Keratinocyte (primary cell): ENCODE measurements at regions not wholly inside any gene's neighbourhood (a gene's known extent, or its start where the extent isn't known, plus 50 kb on each side); places are given as distances from the start of the nearest gene placed in this dataset.

Experiments used
- DNase-seq: peaks from one replicate; pipeline ENCODE4 v3.0.0-alpha.2; 2011; ENCODE audit warnings: low read depth, missing footprints, low spot score
- FAIRE-seq: peaks from 2 replicates; lab custom pipeline; 2011; peaks lifted over from hg19 to GRCh38; lab: Jason Lieb, UNC
- H2AFZ ChIP-seq: 2 replicates; pipeline ENCODE4 v1.6.0; 2012; ENCODE audit warnings: low read length, control low read depth, inconsistent platforms; ENCODE audit not compliant: control insufficient read depth
- H3K27ac ChIP-seq: 2 replicates; pipeline ENCODE4 v1.5.1; 2011; ENCODE audit warnings: low read length; ENCODE audit not compliant: control insufficient read depth, insufficient read depth
- H3K27me3 ChIP-seq: 3 replicates; pipeline ENCODE4 v1.6.0; 2011; ENCODE audit warnings: low read length; ENCODE audit not compliant: control insufficient read depth, insufficient read depth; ENCODE audit errors: extremely low read depth
- H3K36me3 ChIP-seq, 2 experiments: 2 replicates in 1 of 2; 3 replicates in 1 of 2; pipeline ENCODE4 v1.5.1; 2011; ENCODE audit warnings: low read length in 2 of 2, mild to moderate bottlenecking in 1 of 2; ENCODE audit not compliant: control insufficient read depth in 2 of 2, insufficient read depth in 2 of 2; ENCODE audit errors: extremely low read depth in 1 of 2
- H3K4me1 ChIP-seq: 3 replicates; pipeline ENCODE4 v1.5.1; 2011; ENCODE audit warnings: low read length; ENCODE audit not compliant: control insufficient read depth, insufficient read depth; ENCODE audit errors: extremely low read depth
- H3K4me2 ChIP-seq: 3 replicates; pipeline ENCODE4 v1.6.0; 2011; ENCODE audit warnings: low read depth, low read length; ENCODE audit not compliant: control insufficient read depth, insufficient read depth; ENCODE audit errors: extremely low read depth
- H3K4me3 ChIP-seq, 3 experiments: fragments of 200-600 bp in 1 of 3; sonication (generic) in 1 of 3; 2 replicates in 2 of 3; 3 replicates in 1 of 3; pipeline ENCODE4 v1.5.1; 2011 to 2016; ENCODE audit warnings: low read length in 3 of 3, mild to moderate bottlenecking in 3 of 3, control low read depth in 2 of 3, inconsistent platforms in 1 of 3, low read depth in 1 of 3, mixed read lengths in 1 of 3, mixed run types in 1 of 3, moderate library complexity in 1 of 3; ENCODE audit not compliant: control insufficient read depth in 2 of 3, insufficient read depth in 2 of 3; ENCODE audit errors: extremely low read depth in 1 of 3
- H3K79me2 ChIP-seq: 2 replicates; pipeline ENCODE4 v1.6.0; 2012; ENCODE audit warnings: low read length; ENCODE audit not compliant: control insufficient read depth, insufficient read depth
- H3K9ac ChIP-seq: 3 replicates; pipeline ENCODE4 v1.6.0; 2011; ENCODE audit warnings: low read length; ENCODE audit not compliant: control insufficient read depth, insufficient read depth; ENCODE audit errors: extremely low read depth
- H3K9me1 ChIP-seq: 3 replicates; pipeline ENCODE4 v1.6.0; 2011; ENCODE audit warnings: low read length; ENCODE audit not compliant: control insufficient read depth, insufficient read depth; ENCODE audit errors: extremely low read depth
- H3K9me3 ChIP-seq: 2 replicates; pipeline ENCODE4 v1.5.1; 2012; ENCODE audit warnings: low read depth, low read length; ENCODE audit not compliant: control insufficient read depth
- H4K20me1 ChIP-seq: 3 replicates; pipeline ENCODE4 v1.6.0; 2011; ENCODE audit warnings: low read length; ENCODE audit not compliant: control insufficient read depth, insufficient read depth; ENCODE audit errors: extremely low read depth
- EZH2 ChIP-seq: IDR thresholded peaks from one replicate; pipeline ENCODE4 v1.6.1; 2012; ENCODE audit warnings: inconsistent platforms, mild to moderate bottlenecking, low read length, moderate library complexity
- dilution Hi-C: fragments of 300-500 bp; cut with MboI; formaldehyde crosslinking; loops from one replicate; pipeline ENCODE4 v1.7.0; 2020; ENCODE audit warnings: low sequenced_read_pairs; ENCODE audit not compliant: extremely low pct_ligation_motif_present
- TF ChIP-seq, protein P1 (sequence below), 3 experiments: IDR thresholded peaks in 1 of 3; conservative IDR thresholded peaks in 1 of 3; optimal IDR thresholded peaks in 1 of 3; 2 replicates in 2 of 3; 3 replicates in 1 of 3; pipeline versions ENCODE3 to v1.5.1; 2011; ENCODE audit warnings: low read length in 3 of 3, mild to moderate bottlenecking in 3 of 3, moderate library complexity in 2 of 3, control low read depth in 1 of 3, inconsistent platforms in 1 of 3; ENCODE audit not compliant: insufficient read depth in 2 of 3; ENCODE audit errors: extremely low read depth in 1 of 3

DNA sequence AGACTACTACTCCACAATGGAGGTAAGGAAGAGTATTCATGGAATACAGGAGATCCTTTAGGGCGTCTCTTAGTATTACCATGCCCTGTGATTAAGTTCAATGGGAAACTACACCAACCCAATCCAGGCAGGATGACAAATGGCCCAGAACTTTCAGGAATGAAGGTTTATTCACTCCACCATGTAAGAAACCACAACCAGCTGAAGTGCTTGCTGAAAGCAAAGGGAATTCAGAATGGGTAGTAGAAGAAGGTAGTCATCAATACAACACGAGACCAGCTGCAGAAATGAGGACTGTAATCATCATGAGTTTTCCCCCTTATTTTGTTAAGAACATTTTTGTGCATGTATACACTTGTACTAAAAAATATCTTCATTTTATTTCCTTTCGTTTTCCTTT lies 76.6 kb downstream of the GPR37 start:
- Histone ChIP-seq H3K4me1 (peaks cover 13% of the 10 kb centered on the region), H3K9ac (no peak overlapping the region), H3K4me3 (no peak overlapping the region), H3K27ac (peak overlapping the region; percentile 63), H3K9me1 (no peaks in the 10 kb centered on the region), H2AFZ (peak overlapping the region; percentile 59), H4K20me1 (no peaks in the 10 kb centered on the region), H3K27me3 (no peaks in the 10 kb centered on the region), H3K9me3 (no peaks in the 10 kb centered on the region), H3K4me2 (peak overlapping the region; percentile 31), H3K36me3 (no peaks in the 10 kb centered on the region), H3K79me2 (no peaks in the 10 kb centered on the region)
- dilution Hi-C loops, result no loop called here
- FAIRE-seq (peak; percentile 88), DNase-seq (peak; percentile 83)
- no peak for TF ChIP-seq EZH2
- TF ChIP-seq, protein P1, sequence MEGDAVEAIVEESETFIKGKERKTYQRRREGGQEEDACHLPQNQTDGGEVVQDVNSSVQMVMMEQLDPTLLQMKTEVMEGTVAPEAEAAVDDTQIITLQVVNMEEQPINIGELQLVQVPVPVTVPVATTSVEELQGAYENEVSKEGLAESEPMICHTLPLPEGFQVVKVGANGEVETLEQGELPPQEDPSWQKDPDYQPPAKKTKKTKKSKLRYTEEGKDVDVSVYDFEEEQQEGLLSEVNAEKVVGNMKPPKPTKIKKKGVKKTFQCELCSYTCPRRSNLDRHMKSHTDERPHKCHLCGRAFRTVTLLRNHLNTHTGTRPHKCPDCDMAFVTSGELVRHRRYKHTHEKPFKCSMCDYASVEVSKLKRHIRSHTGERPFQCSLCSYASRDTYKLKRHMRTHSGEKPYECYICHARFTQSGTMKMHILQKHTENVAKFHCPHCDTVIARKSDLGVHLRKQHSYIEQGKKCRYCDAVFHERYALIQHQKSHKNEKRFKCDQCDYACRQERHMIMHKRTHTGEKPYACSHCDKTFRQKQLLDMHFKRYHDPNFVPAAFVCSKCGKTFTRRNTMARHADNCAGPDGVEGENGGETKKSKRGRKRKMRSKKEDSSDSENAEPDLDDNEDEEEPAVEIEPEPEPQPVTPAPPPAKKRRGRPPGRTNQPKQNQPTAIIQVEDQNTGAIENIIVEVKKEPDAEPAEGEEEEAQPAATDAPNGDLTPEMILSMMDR (optimal IDR thresholded peaks at IDR 0.05 in 1 of 3, IDR thresholded peaks at IDR 0.05 in 1 of 3, conservative IDR thresholded peaks at IDR 0.05 in 1 of 3; ENCODE audit: extremely low read depth in 1 of 3, insufficient read depth in 2 of 3, low read length in 3 of 3), result no peak

DNA sequence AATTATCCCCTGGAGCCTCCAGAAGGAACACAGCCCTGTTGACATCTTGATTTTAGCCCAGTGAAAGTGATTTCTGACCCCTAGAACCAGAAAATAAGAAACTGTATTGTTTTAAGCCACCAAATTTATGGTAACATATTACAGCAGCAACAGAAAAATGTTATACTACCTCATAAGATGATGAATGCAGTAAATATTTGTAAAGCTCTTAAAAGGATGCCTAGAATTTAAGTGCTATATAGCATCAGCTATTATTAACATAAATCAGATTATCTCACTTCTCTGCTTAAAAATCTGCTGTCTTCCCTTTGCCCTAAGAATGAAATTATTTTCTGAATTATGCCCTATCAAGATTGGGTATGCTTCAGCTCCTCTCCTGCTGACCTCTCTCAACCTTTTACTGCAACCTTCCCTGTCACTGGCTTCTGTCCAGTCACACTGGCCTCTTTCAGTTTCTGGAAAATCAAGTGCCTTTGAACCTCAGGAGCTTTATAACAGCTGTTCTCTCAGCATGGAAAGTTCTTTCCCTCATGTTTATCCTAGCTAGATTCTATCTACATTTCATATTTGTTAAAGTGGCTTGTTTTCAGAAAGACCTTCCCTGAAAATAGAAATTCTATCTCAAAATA lies 78.9 kb downstream of the GPR37 start:
- no peak for TF ChIP-seq EZH2
- TF ChIP-seq, protein P1 (optimal IDR thresholded peaks at IDR 0.05 in 1 of 3, IDR thresholded peaks at IDR 0.05 in 1 of 3, conservative IDR thresholded peaks at IDR 0.05 in 1 of 3; ENCODE audit: extremely low read depth in 1 of 3, insufficient read depth in 2 of 3, low read length in 3 of 3), result no peak
- H3K9me1 ChIP-seq, result no peaks in the 10 kb centered on the region
- H4K20me1 ChIP-seq, result no peaks in the 10 kb centered on the region
- dilution Hi-C loops, result no loop called here
- H3K27ac ChIP-seq, result no peak overlapping the region
- H3K9ac ChIP-seq, result no peak overlapping the region
- FAIRE-seq (no peak), DNase-seq (no peak)
- H3K36me3 ChIP-seq, result no peaks in the 10 kb centered on the region
- no peak overlapping the region for H3K4me3 ChIP-seq
- no peak overlapping the region for H2AFZ ChIP-seq
- H3K9me3 ChIP-seq, result no peaks in the 10 kb centered on the region
- no peaks in the 10 kb centered on the region for H3K27me3 ChIP-seq
- no peaks in the 10 kb centered on the region for H3K79me2 ChIP-seq
- no peak overlapping the region for H3K4me2 ChIP-seq
- H3K4me1 ChIP-seq, result peaks cover 13% of the 10 kb centered on the region
